ENCODE measurements at regions not wholly inside any gene's neighbourhood (a gene's known extent, or its start where the extent isn't known, plus 50 kb on each side); places are given as distances from the start of the nearest gene placed in this dataset.

GRCh38 chr2:207319316-207319715 is 153.6 kb upstream of the KLF7 start:
- DNase-seq (no peak), ATAC-seq (ENCODE audit: low read depth in 2 of 2) (no peak)
- Histone ChIP-seq H3K4me3 (ENCODE audit: low read depth, low read length) (no peak overlapping the region), H3K36me3 (ENCODE audit: control insufficient read depth, insufficient read depth, low read length) (no peaks in the 10 kb centered on the region), H3K27me3 (ENCODE audit: control insufficient read depth, insufficient read depth, low read length) (no peaks in the 10 kb centered on the region), H3K9me3 (ENCODE audit: control insufficient read depth in 2 of 2, low read length in 2 of 2) (no peaks in the 10 kb centered on the region), H3K4me1 (ENCODE audit: control insufficient read depth, insufficient read depth, low read length, poor library complexity, severe bottlenecking) (no peaks in the 10 kb centered on the region), H3K27ac (ENCODE audit: insufficient read depth, low read length, poor library complexity, severe bottlenecking) (no peak overlapping the region)
- Mint-ChIP-seq H3K27ac (no peak overlapping the region), H3K9me3 (peaks cover 0 to 2% (median 0%) of the 10 kb centered on the region in 7 donors), H3K4me3 (no peak overlapping the region), H3K36me3 (no peaks in the 10 kb centered on the region), H3K27me3 (peaks cover 4% of the 10 kb centered on the region), H3K4me1 (no peaks in the 10 kb centered on the region)

GRCh38 chr2:207320381-207321159 is 154.8 kb upstream of the KLF7 start:
- H3K4me3 Mint-ChIP-seq, result no peak overlapping the region
- H3K36me3 Mint-ChIP-seq, result no peaks in the 10 kb centered on the region
- Histone ChIP-seq H3K4me1 (ENCODE audit: control insufficient read depth, insufficient read depth, low read length, poor library complexity, severe bottlenecking) (no peaks in the 10 kb centered on the region), H3K4me3 (ENCODE audit: low read depth, low read length) (no peak overlapping the region), H3K27ac (ENCODE audit: insufficient read depth, low read length, poor library complexity, severe bottlenecking) (no peak overlapping the region), H3K9me3 (ENCODE audit: control insufficient read depth in 2 of 2, low read length in 2 of 2) (no peaks in the 10 kb centered on the region), H3K36me3 (ENCODE audit: control insufficient read depth, insufficient read depth, low read length) (no peaks in the 10 kb centered on the region), H3K27me3 (ENCODE audit: control insufficient read depth, insufficient read depth, low read length) (no peaks in the 10 kb centered on the region)
- H3K4me1 Mint-ChIP-seq, result no peaks in the 10 kb centered on the region
- H3K27me3 Mint-ChIP-seq, result peaks cover 4% of the 10 kb centered on the region
- DNase-seq (no peak), ATAC-seq (ENCODE audit: low read depth in 2 of 2) (no peak)
- H3K27ac Mint-ChIP-seq, result no peak overlapping the region
- H3K9me3 Mint-ChIP-seq, result peaks cover 0 to 2% (median 0%) of the 10 kb centered on the region in 7 donors

DNA sequence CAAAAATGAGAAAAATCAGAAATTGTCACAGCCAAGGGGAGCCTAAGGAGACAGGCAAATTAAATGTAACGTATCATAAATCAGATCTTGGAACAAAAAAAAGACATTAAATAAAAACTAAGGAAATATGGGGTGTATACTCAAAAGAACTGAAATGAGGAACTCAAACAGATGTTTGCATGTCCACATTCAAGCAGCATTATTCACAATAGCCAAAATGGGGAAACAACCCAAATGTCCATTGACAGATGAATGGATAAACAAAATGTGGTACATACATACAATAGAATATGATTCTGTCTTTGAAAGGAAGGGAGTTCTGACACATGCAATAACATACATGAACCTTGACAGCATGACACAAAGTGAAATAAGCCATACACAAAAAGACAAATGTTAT is 155.8 kb upstream of the KLF7 start:
- H3K36me3 ChIP-seq (ENCODE audit: control insufficient read depth, insufficient read depth, low read length), result no peaks in the 10 kb centered on the region
- Mint-ChIP-seq H3K27me3 (peaks cover 4% of the 10 kb centered on the region), H3K4me3 (no peak overlapping the region)

GRCh38 chr2:207324001-207324400 is 158.3 kb upstream of the KLF7 start:
- no peaks in the 10 kb centered on the region for H3K4me1 ChIP-seq (ENCODE audit: control insufficient read depth, insufficient read depth, low read length, poor library complexity, severe bottlenecking)
- H3K27ac ChIP-seq (ENCODE audit: insufficient read depth, low read length, poor library complexity, severe bottlenecking), result no peak overlapping the region
- Mint-ChIP-seq H3K36me3 (no peaks in the 10 kb centered on the region), H3K9me3 (no peaks in the 10 kb centered on the region), H3K4me3 (no peak overlapping the region), H3K27ac (no peak overlapping the region), H3K27me3 (no peaks in the 10 kb centered on the region), H3K4me1 (peaks cover 0 to 4% (median 0%) of the 10 kb centered on the region in 4 donors)
- DNase-seq (no peak), ATAC-seq (ENCODE audit: low read depth in 2 of 2) (no peak)
- H3K36me3 ChIP-seq (ENCODE audit: control insufficient read depth, insufficient read depth, low read length), result no peaks in the 10 kb centered on the region
- no peaks in the 10 kb centered on the region for H3K9me3 ChIP-seq (ENCODE audit: control insufficient read depth in 2 of 2, low read length in 2 of 2)
- no peak overlapping the region for H3K4me3 ChIP-seq (ENCODE audit: low read depth, low read length)
- no peaks in the 10 kb centered on the region for H3K27me3 ChIP-seq (ENCODE audit: control insufficient read depth, insufficient read depth, low read length)

More for the DNA sequence above, 155.8 kb upstream of the KLF7 start:
- H3K36me3 Mint-ChIP-seq, result no peaks in the 10 kb centered on the region
- Histone ChIP-seq H3K27me3 (ENCODE audit: control insufficient read depth, insufficient read depth, low read length) (no peaks in the 10 kb centered on the region), H3K4me1 (ENCODE audit: control insufficient read depth, insufficient read depth, low read length, poor library complexity, severe bottlenecking) (no peaks in the 10 kb centered on the region), H3K4me3 (ENCODE audit: low read depth, low read length) (no peak overlapping the region), H3K27ac (ENCODE audit: insufficient read depth, low read length, poor library complexity, severe bottlenecking) (no peak overlapping the region), H3K9me3 (ENCODE audit: control insufficient read depth in 2 of 2, low read length in 2 of 2) (no peaks in the 10 kb centered on the region)
- ATAC-seq (ENCODE audit: low read depth in 2 of 2), result no peak
- H3K27ac Mint-ChIP-seq, result no peak overlapping the region
- H3K9me3 Mint-ChIP-seq, result peaks cover 0 to 2% (median 0%) of the 10 kb centered on the region in 7 donors
- no peak for DNase-seq
- H3K4me1 Mint-ChIP-seq, result no peaks in the 10 kb centered on the region

DNA sequence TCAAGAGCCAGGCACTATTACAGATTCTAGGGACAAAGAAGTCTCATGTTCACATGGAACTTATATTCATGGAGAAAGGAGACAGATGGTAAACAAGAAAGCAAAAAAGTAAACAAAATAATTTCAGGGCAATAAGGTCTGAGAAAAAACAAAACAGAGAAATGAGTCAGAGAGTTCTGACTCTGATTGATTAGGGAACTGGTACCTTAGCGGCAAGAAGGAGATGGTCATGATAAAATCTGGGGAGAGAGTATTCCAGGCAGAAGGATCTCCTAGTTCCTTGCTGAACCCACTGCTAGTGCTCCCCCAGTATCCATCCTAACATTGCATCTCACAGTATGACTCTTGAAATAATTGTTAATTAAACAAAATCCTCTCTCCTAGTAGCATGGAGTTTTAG is 161.8 kb upstream of the KLF7 start:
- DNase-seq (no peak), ATAC-seq (ENCODE audit: low read depth in 2 of 2) (no peak)
- H3K4me1 Mint-ChIP-seq, result peaks cover 0 to 13% (median 2%) of the 10 kb centered on the region in 4 donors
- Histone ChIP-seq H3K4me1 (ENCODE audit: control insufficient read depth, insufficient read depth, low read length, poor library complexity, severe bottlenecking) (no peaks in the 10 kb centered on the region), H3K9me3 (ENCODE audit: control insufficient read depth in 2 of 2, low read length in 2 of 2) (no peaks in the 10 kb centered on the region), H3K27me3 (ENCODE audit: control insufficient read depth, insufficient read depth, low read length) (no peaks in the 10 kb centered on the region), H3K36me3 (ENCODE audit: control insufficient read depth, insufficient read depth, low read length) (no peaks in the 10 kb centered on the region), H3K4me3 (ENCODE audit: low read depth, low read length) (no peak overlapping the region), H3K27ac (ENCODE audit: insufficient read depth, low read length, poor library complexity, severe bottlenecking) (no peak overlapping the region)
- H3K4me3 Mint-ChIP-seq, result no peak overlapping the region
- H3K9me3 Mint-ChIP-seq, result no peaks in the 10 kb centered on the region
- H3K36me3 Mint-ChIP-seq, result no peaks in the 10 kb centered on the region
- H3K27me3 Mint-ChIP-seq, result no peaks in the 10 kb centered on the region
- H3K27ac Mint-ChIP-seq, result no peak overlapping the region

DNA sequence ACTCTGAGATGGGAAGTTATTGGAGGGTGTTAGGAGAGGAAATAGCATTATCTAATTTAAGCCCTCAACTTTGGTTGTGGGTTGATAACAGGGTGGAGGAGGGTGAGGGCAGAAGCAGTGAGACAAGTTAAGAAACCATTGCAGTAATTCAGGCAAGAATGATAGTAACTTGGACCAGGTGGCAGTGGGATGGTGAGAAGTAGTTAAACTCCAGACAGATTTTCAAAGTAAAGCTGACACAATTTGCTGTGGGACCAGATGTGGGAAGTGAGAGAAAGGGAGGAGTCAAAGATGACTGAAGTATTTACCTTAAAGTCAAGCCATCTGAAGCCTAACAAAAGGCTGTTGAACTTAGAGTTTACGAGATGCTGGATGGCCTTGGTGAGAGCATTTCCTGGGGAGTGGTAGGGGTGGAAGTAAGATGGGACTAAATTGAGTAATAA is 163.2 kb upstream of the KLF7 start:
- Histone ChIP-seq H3K4me1 (ENCODE audit: control insufficient read depth, insufficient read depth, low read length, poor library complexity, severe bottlenecking) (no peaks in the 10 kb centered on the region), H3K27me3 (ENCODE audit: control insufficient read depth, insufficient read depth, low read length) (no peaks in the 10 kb centered on the region), H3K36me3 (ENCODE audit: control insufficient read depth, insufficient read depth, low read length) (no peaks in the 10 kb centered on the region), H3K27ac (ENCODE audit: insufficient read depth, low read length, poor library complexity, severe bottlenecking) (no peak overlapping the region), H3K9me3 (ENCODE audit: control insufficient read depth in 2 of 2, low read length in 2 of 2) (no peaks in the 10 kb centered on the region), H3K4me3 (ENCODE audit: low read depth, low read length) (no peak overlapping the region)
- H3K4me3 Mint-ChIP-seq, result no peak overlapping the region
- H3K4me1 Mint-ChIP-seq, result peaks cover 0 to 22% (median 5%) of the 10 kb centered on the region in 4 donors
- H3K9me3 Mint-ChIP-seq, result no peaks in the 10 kb centered on the region
- ATAC-seq (ENCODE audit: low read depth in 2 of 2) (no peak), DNase-seq (no peak)
- no peaks in the 10 kb centered on the region for H3K27me3 Mint-ChIP-seq
- peak overlapping the region in 1 of 3 donors; percentile 5 for H3K27ac Mint-ChIP-seq
- H3K36me3 Mint-ChIP-seq, result no peaks in the 10 kb centered on the region

DNA sequence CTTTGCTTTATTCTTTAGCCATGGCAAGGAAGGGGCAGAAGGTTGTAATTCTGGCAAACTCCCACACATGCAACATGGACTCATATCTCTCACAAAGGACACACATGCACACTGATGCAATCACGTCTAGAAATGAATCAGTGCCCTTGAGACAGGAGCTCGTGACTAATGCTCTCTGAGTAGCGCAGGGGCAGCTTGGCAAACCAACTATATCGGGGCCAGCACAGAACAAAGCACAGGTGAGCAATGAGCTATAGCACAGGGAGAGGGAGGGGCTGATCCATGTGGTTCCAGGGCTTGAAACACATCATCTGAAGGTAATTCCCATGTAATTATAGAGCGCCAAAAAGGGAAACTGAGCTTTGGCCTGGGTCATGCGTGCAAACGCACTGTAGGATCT is 165.2 kb upstream of the KLF7 start:
- no peak overlapping the region for H3K27ac ChIP-seq (ENCODE audit: insufficient read depth, low read length, poor library complexity, severe bottlenecking)
- H3K4me3 Mint-ChIP-seq, result no peak overlapping the region
- peak in 1 of 2 donors; percentile 40 for ATAC-seq (ENCODE audit: low read depth in 2 of 2)
- no peaks in the 10 kb centered on the region for H3K36me3 ChIP-seq (ENCODE audit: control insufficient read depth, insufficient read depth, low read length)
- H3K9me3 ChIP-seq (ENCODE audit: control insufficient read depth in 2 of 2, low read length in 2 of 2), result no peaks in the 10 kb centered on the region
- no peak overlapping the region for H3K4me3 ChIP-seq (ENCODE audit: low read depth, low read length)
- H3K27ac Mint-ChIP-seq, result no peak overlapping the region
- DNase-seq, result peak in 1 of 3 donors; percentile 67
- no peaks in the 10 kb centered on the region for H3K9me3 Mint-ChIP-seq
- no peaks in the 10 kb centered on the region for H3K27me3 ChIP-seq (ENCODE audit: control insufficient read depth, insufficient read depth, low read length)
- H3K4me1 ChIP-seq (ENCODE audit: control insufficient read depth, insufficient read depth, low read length, poor library complexity, severe bottlenecking), result peaks cover 5% of the 10 kb centered on the region
- H3K36me3 Mint-ChIP-seq, result no peaks in the 10 kb centered on the region
- no peaks in the 10 kb centered on the region for H3K27me3 Mint-ChIP-seq
- peaks cover 0 to 37% (median 8%) of the 10 kb centered on the region in 4 donors for H3K4me1 Mint-ChIP-seq

DNA sequence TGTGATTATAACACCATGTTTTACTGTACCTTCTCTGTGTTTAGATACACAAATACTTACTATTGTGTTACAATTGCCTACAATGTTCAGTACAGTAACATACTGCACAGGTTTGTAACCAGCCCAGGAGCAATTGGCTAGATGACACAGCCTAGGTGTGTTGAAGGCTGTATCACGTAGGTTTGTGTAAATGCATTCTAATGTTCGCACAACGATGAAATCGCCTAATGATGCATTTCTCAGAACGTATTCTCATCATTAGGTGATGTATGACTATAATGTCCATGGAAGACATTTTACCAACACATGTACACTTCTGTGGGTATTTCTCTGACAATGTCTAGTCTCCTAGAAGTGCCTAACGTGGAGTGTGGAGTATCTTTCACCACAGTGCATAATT is 165.9 kb upstream of the KLF7 start:
- H3K27me3 ChIP-seq (ENCODE audit: control insufficient read depth, insufficient read depth, low read length), result no peaks in the 10 kb centered on the region
- Mint-ChIP-seq H3K36me3 (no peaks in the 10 kb centered on the region), H3K4me1 (peaks cover 0 to 38% (median 8%) of the 10 kb centered on the region in 4 donors), H3K27me3 (no peaks in the 10 kb centered on the region), H3K27ac (no peak overlapping the region), H3K9me3 (no peaks in the 10 kb centered on the region), H3K4me3 (no peak overlapping the region)
- H3K36me3 ChIP-seq (ENCODE audit: control insufficient read depth, insufficient read depth, low read length), result no peaks in the 10 kb centered on the region
- ATAC-seq (ENCODE audit: low read depth in 2 of 2), result no peak
- no peak for DNase-seq
- H3K9me3 ChIP-seq (ENCODE audit: control insufficient read depth in 2 of 2, low read length in 2 of 2), result no peaks in the 10 kb centered on the region
- no peak overlapping the region for H3K4me3 ChIP-seq (ENCODE audit: low read depth, low read length)
- peaks cover 5% of the 10 kb centered on the region for H3K4me1 ChIP-seq (ENCODE audit: control insufficient read depth, insufficient read depth, low read length, poor library complexity, severe bottlenecking)
- no peak overlapping the region for H3K27ac ChIP-seq (ENCODE audit: insufficient read depth, low read length, poor library complexity, severe bottlenecking)
